ENCODE measurements at regions not wholly inside any gene's neighbourhood (a gene's known extent, or its start where the extent isn't known, plus 50 kb on each side); places are given as distances from the start of the nearest gene placed in this dataset.

GRCh38 chr2:220152281-220152935 is 525.0 kb downstream of the SLC4A3 start:
- no peaks in the 10 kb centered on the region for H3K36me3 ChIP-seq
- DNase-seq (ENCODE audit: low spot score in 2 of 2), result no peak
- WGBS, 2 donors, result 55 to 59% methylated on average over 4 of the region's 4 CpGs
- no peaks in the 10 kb centered on the region for H3K9me3 ChIP-seq
- no peaks in the 10 kb centered on the region for H3K27me3 ChIP-seq
- TF ChIP-seq EP300 (IDR thresholded peaks at IDR 0.05) (no peak), CTCF (IDR thresholded peaks at IDR 0.05) (no peak), POLR2A (IDR thresholded peaks at IDR 0.05) (no peak)
- no peak overlapping the region for H3K4me3 ChIP-seq
- H3K27ac ChIP-seq, result no peak overlapping the region
- no peaks in the 10 kb centered on the region for H3K4me1 ChIP-seq

GRCh38 chr2:220153118-220153517 is 525.7 kb downstream of the SLC4A3 start:
- 74 to 77% methylated on average over 4 of the region's 4 CpGs for WGBS, 2 donors
- no peak for TF ChIP-seq EP300 (IDR thresholded peaks at IDR 0.05)
- TF ChIP-seq CTCF (IDR thresholded peaks at IDR 0.05), result no peak
- TF ChIP-seq POLR2A (IDR thresholded peaks at IDR 0.05), result no peak

DNA sequence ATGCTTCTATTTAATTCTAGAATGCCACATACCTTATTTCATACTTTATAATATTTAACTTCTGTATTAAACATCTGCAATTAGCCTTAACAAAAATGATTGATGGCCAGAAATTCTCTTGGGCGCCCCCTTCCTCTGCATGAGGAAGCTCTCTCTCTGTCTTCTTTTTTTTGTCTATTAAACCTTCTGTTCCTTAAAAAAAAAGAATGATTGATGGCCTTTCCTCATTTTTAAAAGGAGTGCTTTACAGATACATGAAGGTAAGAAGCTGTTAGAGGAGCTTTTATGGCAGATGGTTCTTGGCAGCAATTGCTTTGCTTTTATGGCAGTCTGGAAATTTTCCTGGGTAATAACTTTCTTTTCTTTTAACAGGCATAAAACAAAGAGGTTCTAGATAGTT is 526.9 kb downstream of the SLC4A3 start:
- Histone ChIP-seq H3K27ac (no peak overlapping the region), H3K27me3 (no peaks in the 10 kb centered on the region), H3K4me1 (no peaks in the 10 kb centered on the region), H3K9me3 (no peaks in the 10 kb centered on the region), H3K36me3 (no peaks in the 10 kb centered on the region), H3K4me3 (no peak overlapping the region)
- no peak for DNase-seq (ENCODE audit: low spot score in 2 of 2)
- WGBS, 2 donors, result 64 to 65% methylated on average over 1 of the region's 1 CpG
- TF ChIP-seq EP300 (IDR thresholded peaks at IDR 0.05), result no peak
- TF ChIP-seq POLR2A (IDR thresholded peaks at IDR 0.05), result no peak
- TF ChIP-seq CTCF (IDR thresholded peaks at IDR 0.05), result no peak

More at GRCh38 chr2:220153118-220153517, 525.7 kb downstream of the SLC4A3 start:
- DNase-seq (ENCODE audit: low spot score in 2 of 2), result no peak
- H3K4me1 ChIP-seq, result no peaks in the 10 kb centered on the region
- H3K9me3 ChIP-seq, result no peaks in the 10 kb centered on the region
- no peaks in the 10 kb centered on the region for H3K27me3 ChIP-seq
- H3K27ac ChIP-seq, result no peak overlapping the region
- H3K36me3 ChIP-seq, result no peaks in the 10 kb centered on the region
- no peak overlapping the region for H3K4me3 ChIP-seq

DNA sequence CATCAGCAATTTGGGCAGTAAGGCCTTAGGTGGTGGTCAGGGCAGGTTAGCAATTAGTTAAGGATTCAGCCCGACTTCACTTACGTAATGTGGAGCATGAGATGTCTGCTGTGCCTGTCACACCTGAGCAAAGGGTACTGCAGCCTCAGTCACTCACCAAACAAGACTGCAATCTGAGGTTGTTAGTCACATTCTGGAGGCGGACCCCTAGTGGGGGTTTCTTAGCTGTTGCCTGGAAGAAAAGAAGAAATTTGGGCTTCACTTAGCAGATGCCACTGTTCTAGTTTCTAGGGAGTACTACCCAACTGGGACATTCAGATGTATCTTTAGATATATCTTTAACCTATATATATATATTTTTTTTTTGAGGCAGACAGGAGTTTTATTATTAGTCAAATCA is 529.9 kb downstream of the SLC4A3 start:
- no peaks in the 10 kb centered on the region for H3K27me3 ChIP-seq
- no peaks in the 10 kb centered on the region for H3K36me3 ChIP-seq
- H3K4me1 ChIP-seq, result no peaks in the 10 kb centered on the region
- H3K9me3 ChIP-seq, result peaks cover 0 to 7% (median 0%) of the 10 kb centered on the region in 4 donors
- TF ChIP-seq EP300 (IDR thresholded peaks at IDR 0.05) (no peak), CTCF (IDR thresholded peaks at IDR 0.05) (no peak), POLR2A (IDR thresholded peaks at IDR 0.05) (no peak)
- H3K27ac ChIP-seq, result no peak overlapping the region
- 86 to 92% methylated on average over 3 of the region's 3 CpGs for WGBS, 2 donors
- no peak overlapping the region for H3K4me3 ChIP-seq
- DNase-seq (ENCODE audit: low spot score in 2 of 2), result no peak

- no peaks in the 10 kb centered on the region for H3K27me3 ChIP-seq
- no peaks in the 10 kb centered on the region for H3K4me1 ChIP-seq
- 76 to 91% methylated on average over 2 of the region's 2 CpGs for WGBS, 2 donors
- TF ChIP-seq POLR2A (IDR thresholded peaks at IDR 0.05), result no peak
- TF ChIP-seq EP300 (IDR thresholded peaks at IDR 0.05), result no peak
- TF ChIP-seq CTCF (IDR thresholded peaks at IDR 0.05), result no peak
- H3K36me3 ChIP-seq, result no peaks in the 10 kb centered on the region
- no peak overlapping the region for H3K4me3 ChIP-seq
- DNase-seq (ENCODE audit: low spot score in 2 of 2), result no peak
- H3K9me3 ChIP-seq, result peaks cover 0 to 7% (median 0%) of the 10 kb centered on the region in 4 donors
- no peak overlapping the region for H3K27ac ChIP-seq
Measured at GRCh38 chr2:220159738-220160137, 532.3 kb downstream of the SLC4A3 start.
